Keratinocyte (primary cell): ENCODE measurements at regions not wholly inside any gene's neighbourhood (a gene's known extent, or its start where the extent isn't known, plus 50 kb on each side); places are given as distances from the start of the nearest gene placed in this dataset.

Experiments
- DNase-seq: peaks from one replicate; pipeline ENCODE4 v3.0.0-alpha.2; 2011; ENCODE audit warnings: low read depth, missing footprints, low spot score
- FAIRE-seq: peaks from 2 replicates; lab custom pipeline; 2011; peaks lifted over from hg19 to GRCh38; lab: Jason Lieb, UNC
- H2AFZ ChIP-seq: 2 replicates; pipeline ENCODE4 v1.6.0; 2012; ENCODE audit warnings: low read length, control low read depth, inconsistent platforms; ENCODE audit not compliant: control insufficient read depth
- H3K27ac ChIP-seq: 2 replicates; pipeline ENCODE4 v1.5.1; 2011; ENCODE audit warnings: low read length; ENCODE audit not compliant: control insufficient read depth, insufficient read depth
- H3K27me3 ChIP-seq: 3 replicates; pipeline ENCODE4 v1.6.0; 2011; ENCODE audit warnings: low read length; ENCODE audit not compliant: control insufficient read depth, insufficient read depth; ENCODE audit errors: extremely low read depth
- H3K36me3 ChIP-seq, 2 experiments: 2 replicates in 1 of 2; 3 replicates in 1 of 2; pipeline ENCODE4 v1.5.1; 2011; ENCODE audit warnings: low read length in 2 of 2, mild to moderate bottlenecking in 1 of 2; ENCODE audit not compliant: control insufficient read depth in 2 of 2, insufficient read depth in 2 of 2; ENCODE audit errors: extremely low read depth in 1 of 2
- H3K4me1 ChIP-seq: 3 replicates; pipeline ENCODE4 v1.5.1; 2011; ENCODE audit warnings: low read length; ENCODE audit not compliant: control insufficient read depth, insufficient read depth; ENCODE audit errors: extremely low read depth
- H3K4me2 ChIP-seq: 3 replicates; pipeline ENCODE4 v1.6.0; 2011; ENCODE audit warnings: low read depth, low read length; ENCODE audit not compliant: control insufficient read depth, insufficient read depth; ENCODE audit errors: extremely low read depth
- H3K4me3 ChIP-seq, 3 experiments: fragments of 200-600 bp in 1 of 3; sonication (generic) in 1 of 3; 2 replicates in 2 of 3; 3 replicates in 1 of 3; pipeline ENCODE4 v1.5.1; 2011 to 2016; ENCODE audit warnings: low read length in 3 of 3, mild to moderate bottlenecking in 3 of 3, control low read depth in 2 of 3, inconsistent platforms in 1 of 3, low read depth in 1 of 3, mixed read lengths in 1 of 3, mixed run types in 1 of 3, moderate library complexity in 1 of 3; ENCODE audit not compliant: control insufficient read depth in 2 of 3, insufficient read depth in 2 of 3; ENCODE audit errors: extremely low read depth in 1 of 3
- H3K79me2 ChIP-seq: 2 replicates; pipeline ENCODE4 v1.6.0; 2012; ENCODE audit warnings: low read length; ENCODE audit not compliant: control insufficient read depth, insufficient read depth
- H3K9ac ChIP-seq: 3 replicates; pipeline ENCODE4 v1.6.0; 2011; ENCODE audit warnings: low read length; ENCODE audit not compliant: control insufficient read depth, insufficient read depth; ENCODE audit errors: extremely low read depth
- H3K9me1 ChIP-seq: 3 replicates; pipeline ENCODE4 v1.6.0; 2011; ENCODE audit warnings: low read length; ENCODE audit not compliant: control insufficient read depth, insufficient read depth; ENCODE audit errors: extremely low read depth
- H3K9me3 ChIP-seq: 2 replicates; pipeline ENCODE4 v1.5.1; 2012; ENCODE audit warnings: low read depth, low read length; ENCODE audit not compliant: control insufficient read depth
- H4K20me1 ChIP-seq: 3 replicates; pipeline ENCODE4 v1.6.0; 2011; ENCODE audit warnings: low read length; ENCODE audit not compliant: control insufficient read depth, insufficient read depth; ENCODE audit errors: extremely low read depth
- EZH2 ChIP-seq: IDR thresholded peaks from one replicate; pipeline ENCODE4 v1.6.1; 2012; ENCODE audit warnings: inconsistent platforms, mild to moderate bottlenecking, low read length, moderate library complexity
- dilution Hi-C: fragments of 300-500 bp; cut with MboI; formaldehyde crosslinking; loops from one replicate; pipeline ENCODE4 v1.7.0; 2020; ENCODE audit warnings: low sequenced_read_pairs; ENCODE audit not compliant: extremely low pct_ligation_motif_present
- TF ChIP-seq, protein P1 (sequence below), 3 experiments: IDR thresholded peaks in 1 of 3; conservative IDR thresholded peaks in 1 of 3; optimal IDR thresholded peaks in 1 of 3; 2 replicates in 2 of 3; 3 replicates in 1 of 3; pipeline versions ENCODE3 to v1.5.1; 2011; ENCODE audit warnings: low read length in 3 of 3, mild to moderate bottlenecking in 3 of 3, moderate library complexity in 2 of 3, control low read depth in 1 of 3, inconsistent platforms in 1 of 3; ENCODE audit not compliant: insufficient read depth in 2 of 3; ENCODE audit errors: extremely low read depth in 1 of 3

DNA sequence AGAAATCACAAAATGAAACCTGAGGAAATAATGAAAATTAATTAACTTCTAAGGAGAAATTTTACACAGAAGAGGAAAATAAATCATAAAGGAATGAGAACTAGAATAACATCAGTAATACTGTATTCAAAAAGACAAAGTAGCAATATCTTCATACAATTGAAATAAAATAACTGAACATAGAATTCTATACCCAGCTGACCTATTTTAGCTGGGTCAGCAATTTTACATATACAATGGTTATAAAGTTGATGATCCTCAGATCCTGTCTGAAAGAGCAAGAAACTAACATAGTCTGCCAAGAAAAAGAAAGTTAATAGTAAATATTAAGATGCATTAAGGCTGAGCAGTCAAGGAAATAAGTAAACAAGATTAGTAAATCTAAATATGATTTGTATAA is 93.0 kb upstream of the P3H2 start:
- Histone ChIP-seq H3K27ac (no peak overlapping the region), H3K79me2 (no peaks in the 10 kb centered on the region), H3K9ac (no peak overlapping the region), H3K9me1 (no peaks in the 10 kb centered on the region), H3K36me3 (no peaks in the 10 kb centered on the region), H3K4me3 (no peak overlapping the region), H4K20me1 (no peaks in the 10 kb centered on the region), H3K9me3 (no peaks in the 10 kb centered on the region), H3K4me2 (no peak overlapping the region), H2AFZ (no peak overlapping the region), H3K27me3 (no peaks in the 10 kb centered on the region), H3K4me1 (peaks cover 7% of the 10 kb centered on the region)
- dilution Hi-C loops: loop anchor here (25.0 kb wide), 1 partner anchor 251 kb away; no protein-coding TSS in a partner anchor
- FAIRE-seq (no peak), DNase-seq (no peak)
- no peak for TF ChIP-seq EZH2
- TF ChIP-seq, protein P1, sequence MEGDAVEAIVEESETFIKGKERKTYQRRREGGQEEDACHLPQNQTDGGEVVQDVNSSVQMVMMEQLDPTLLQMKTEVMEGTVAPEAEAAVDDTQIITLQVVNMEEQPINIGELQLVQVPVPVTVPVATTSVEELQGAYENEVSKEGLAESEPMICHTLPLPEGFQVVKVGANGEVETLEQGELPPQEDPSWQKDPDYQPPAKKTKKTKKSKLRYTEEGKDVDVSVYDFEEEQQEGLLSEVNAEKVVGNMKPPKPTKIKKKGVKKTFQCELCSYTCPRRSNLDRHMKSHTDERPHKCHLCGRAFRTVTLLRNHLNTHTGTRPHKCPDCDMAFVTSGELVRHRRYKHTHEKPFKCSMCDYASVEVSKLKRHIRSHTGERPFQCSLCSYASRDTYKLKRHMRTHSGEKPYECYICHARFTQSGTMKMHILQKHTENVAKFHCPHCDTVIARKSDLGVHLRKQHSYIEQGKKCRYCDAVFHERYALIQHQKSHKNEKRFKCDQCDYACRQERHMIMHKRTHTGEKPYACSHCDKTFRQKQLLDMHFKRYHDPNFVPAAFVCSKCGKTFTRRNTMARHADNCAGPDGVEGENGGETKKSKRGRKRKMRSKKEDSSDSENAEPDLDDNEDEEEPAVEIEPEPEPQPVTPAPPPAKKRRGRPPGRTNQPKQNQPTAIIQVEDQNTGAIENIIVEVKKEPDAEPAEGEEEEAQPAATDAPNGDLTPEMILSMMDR (optimal IDR thresholded peaks at IDR 0.05 in 1 of 3, IDR thresholded peaks at IDR 0.05 in 1 of 3, conservative IDR thresholded peaks at IDR 0.05 in 1 of 3; ENCODE audit: extremely low read depth in 1 of 3, insufficient read depth in 2 of 3, low read length in 3 of 3): no peak

DNA sequence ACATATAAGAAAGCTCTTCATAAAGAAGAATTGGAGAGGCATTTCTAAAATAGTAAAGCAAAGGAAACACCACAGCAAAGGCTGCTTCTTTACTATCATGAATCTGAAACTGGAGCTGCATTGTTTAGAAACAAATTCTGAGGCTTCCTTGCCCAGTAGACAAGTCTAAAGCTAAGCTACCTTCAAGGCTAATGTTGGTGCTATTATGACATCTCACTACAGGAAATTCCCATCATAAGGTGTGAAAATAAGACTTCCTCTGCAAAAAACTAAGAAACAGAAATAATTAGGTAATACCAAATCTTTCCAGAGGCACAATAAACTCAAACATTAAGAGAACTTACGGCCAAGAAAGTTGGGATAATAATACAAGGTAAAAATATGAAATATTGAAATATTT is 89.9 kb upstream of the P3H2 start:
- H4K20me1 ChIP-seq: no peaks in the 10 kb centered on the region
- H3K36me3 ChIP-seq: no peaks in the 10 kb centered on the region
- peaks cover 8% of the 10 kb centered on the region for H3K4me1 ChIP-seq
- no peak for TF ChIP-seq EZH2
- no peak for DNase-seq
- no peaks in the 10 kb centered on the region for H3K9me1 ChIP-seq
- H3K27me3 ChIP-seq: no peaks in the 10 kb centered on the region
- no peaks in the 10 kb centered on the region for H3K9me3 ChIP-seq
- H3K27ac ChIP-seq: no peak overlapping the region
- FAIRE-seq: no peak
- H3K79me2 ChIP-seq: no peaks in the 10 kb centered on the region
- dilution Hi-C loops: loop anchor here (25.0 kb wide), 1 partner anchor 248 kb away; no protein-coding TSS in a partner anchor
- H3K4me2 ChIP-seq: no peak overlapping the region
- H3K9ac ChIP-seq: no peak overlapping the region
- no peak overlapping the region for H3K4me3 ChIP-seq
- no peak overlapping the region for H2AFZ ChIP-seq

DNA sequence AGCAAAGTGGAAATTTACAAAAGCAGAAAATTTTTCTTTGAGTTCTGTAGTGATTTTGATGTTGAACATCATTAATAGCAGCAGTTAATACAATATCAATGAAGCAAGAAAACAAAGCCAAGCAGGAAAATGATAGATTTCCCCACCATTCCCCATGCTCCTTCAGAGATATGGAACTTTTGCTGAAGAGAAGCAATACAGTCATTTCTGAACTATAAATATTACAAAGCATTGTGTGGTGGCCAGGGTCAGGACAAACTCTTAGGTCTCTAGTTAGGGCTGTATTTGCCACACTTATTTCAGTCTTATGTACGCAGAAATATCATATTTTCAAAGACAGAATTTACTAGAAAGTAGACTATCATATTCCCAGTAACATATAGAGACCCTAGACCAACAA is 88.8 kb upstream of the P3H2 start:
- TF ChIP-seq, protein P1 (optimal IDR thresholded peaks at IDR 0.05 in 1 of 3, IDR thresholded peaks at IDR 0.05 in 1 of 3, conservative IDR thresholded peaks at IDR 0.05 in 1 of 3; ENCODE audit: extremely low read depth in 1 of 3, insufficient read depth in 2 of 3, low read length in 3 of 3): no peak
- TF ChIP-seq EZH2: no peak
- no peaks in the 10 kb centered on the region for H3K36me3 ChIP-seq
- no peak overlapping the region for H3K4me3 ChIP-seq
- dilution Hi-C loops: loop anchor here (25.0 kb wide), 1 partner anchor 247 kb away; no protein-coding TSS in a partner anchor
- H3K9me3 ChIP-seq: no peaks in the 10 kb centered on the region
- no peaks in the 10 kb centered on the region for H4K20me1 ChIP-seq
- peaks cover 12% of the 10 kb centered on the region for H3K4me1 ChIP-seq
- H3K9ac ChIP-seq: no peak overlapping the region
- no peaks in the 10 kb centered on the region for H3K27me3 ChIP-seq
- no peaks in the 10 kb centered on the region for H3K79me2 ChIP-seq
- no peak overlapping the region for H2AFZ ChIP-seq
- H3K27ac ChIP-seq: no peak overlapping the region
- H3K9me1 ChIP-seq: no peaks in the 10 kb centered on the region
- DNase-seq (no peak), FAIRE-seq (no peak)
- no peak overlapping the region for H3K4me2 ChIP-seq
